ENCODE measurements at regions not wholly inside any gene's neighbourhood (a gene's known extent, or its start where the extent isn't known, plus 50 kb on each side); places are given as distances from the start of the nearest gene placed in this dataset.

DNA sequence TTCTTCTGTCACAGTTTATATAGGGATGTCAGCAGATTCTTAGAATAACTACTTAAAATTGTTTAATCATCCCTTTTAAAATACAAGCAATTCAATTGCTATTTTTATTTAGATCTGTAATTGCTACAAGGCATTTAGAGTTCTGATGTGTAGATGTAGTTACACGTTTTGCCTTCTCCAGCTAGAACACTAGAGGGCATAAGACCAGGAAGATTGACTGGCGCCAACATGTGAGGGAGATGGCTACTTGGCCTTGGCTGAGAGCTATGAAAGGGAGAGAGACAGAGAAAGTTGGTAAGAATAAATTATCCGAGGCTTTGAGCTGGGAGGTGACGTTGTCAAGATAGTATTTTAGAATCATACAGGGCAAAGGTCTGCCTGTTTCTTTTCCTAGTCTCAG lies 563.7 kb upstream of the PRKX start:
- TF ChIP-seq GTF2F1 (IDR thresholded peaks at IDR 0.05; ENCODE audit: low read depth, low read length) = no peak
- no peak for TF ChIP-seq CEBPB (tag; IDR thresholded peaks at IDR 0.05)
- no peak for TF ChIP-seq MXI1 (IDR thresholded peaks at IDR 0.05; ENCODE audit: low read depth, low read length)
- no peak for TF ChIP-seq HMGN3 (IDR thresholded peaks at IDR 0.05; ENCODE audit: borderline replicate concordance, extremely low read depth, insufficient read length, low read depth, low read length)
- TF ChIP-seq TAF1 (IDR thresholded peaks at IDR 0.05; ENCODE audit: control insufficient read depth, extremely low read depth, insufficient read depth, low read length, severe bottlenecking) = no peak
- TF ChIP-seq, protein P1, sequence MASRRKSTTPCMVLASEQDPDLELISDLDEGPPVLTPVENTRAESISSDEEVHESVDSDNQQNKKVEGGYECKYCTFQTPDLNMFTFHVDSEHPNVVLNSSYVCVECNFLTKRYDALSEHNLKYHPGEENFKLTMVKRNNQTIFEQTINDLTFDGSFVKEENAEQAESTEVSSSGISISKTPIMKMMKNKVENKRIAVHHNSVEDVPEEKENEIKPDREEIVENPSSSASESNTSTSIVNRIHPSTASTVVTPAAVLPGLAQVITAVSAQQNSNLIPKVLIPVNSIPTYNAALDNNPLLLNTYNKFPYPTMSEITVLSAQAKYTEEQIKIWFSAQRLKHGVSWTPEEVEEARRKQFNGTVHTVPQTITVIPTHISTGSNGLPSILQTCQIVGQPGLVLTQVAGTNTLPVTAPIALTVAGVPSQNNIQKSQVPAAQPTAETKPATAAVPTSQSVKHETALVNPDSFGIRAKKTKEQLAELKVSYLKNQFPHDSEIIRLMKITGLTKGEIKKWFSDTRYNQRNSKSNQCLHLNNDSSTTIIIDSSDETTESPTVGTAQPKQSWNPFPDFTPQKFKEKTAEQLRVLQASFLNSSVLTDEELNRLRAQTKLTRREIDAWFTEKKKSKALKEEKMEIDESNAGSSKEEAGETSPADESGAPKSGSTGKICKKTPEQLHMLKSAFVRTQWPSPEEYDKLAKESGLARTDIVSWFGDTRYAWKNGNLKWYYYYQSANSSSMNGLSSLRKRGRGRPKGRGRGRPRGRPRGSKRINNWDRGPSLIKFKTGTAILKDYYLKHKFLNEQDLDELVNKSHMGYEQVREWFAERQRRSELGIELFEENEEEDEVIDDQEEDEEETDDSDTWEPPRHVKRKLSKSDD (conservative IDR thresholded peaks at IDR 0.05; ENCODE audit: low read length) = no peak
- no peak for TF ChIP-seq ARID2 (IDR thresholded peaks at IDR 0.05)
- no peak for TF ChIP-seq POLR2AphosphoS2 (IDR thresholded peaks at IDR 0.05; ENCODE audit: low read length)
- no peak for TF ChIP-seq ZNF165 (CRISPR knock-in tag; IDR thresholded peaks at IDR 0.05; ENCODE audit: borderline replicate concordance)
- TF ChIP-seq WHSC1 (IDR thresholded peaks at IDR 0.05; ENCODE audit: low read length) = no peak
- TF ChIP-seq NRF1 (conservative IDR thresholded peaks at IDR 0.05 in 1 of 2, IDR thresholded peaks at IDR 0.05 in 1 of 2) = no peak
